ENCODE measurements at regions not wholly inside any gene's neighbourhood (a gene's known extent, or its start where the extent isn't known, plus 50 kb on each side); places are given as distances from the start of the nearest gene placed in this dataset.

DNA sequence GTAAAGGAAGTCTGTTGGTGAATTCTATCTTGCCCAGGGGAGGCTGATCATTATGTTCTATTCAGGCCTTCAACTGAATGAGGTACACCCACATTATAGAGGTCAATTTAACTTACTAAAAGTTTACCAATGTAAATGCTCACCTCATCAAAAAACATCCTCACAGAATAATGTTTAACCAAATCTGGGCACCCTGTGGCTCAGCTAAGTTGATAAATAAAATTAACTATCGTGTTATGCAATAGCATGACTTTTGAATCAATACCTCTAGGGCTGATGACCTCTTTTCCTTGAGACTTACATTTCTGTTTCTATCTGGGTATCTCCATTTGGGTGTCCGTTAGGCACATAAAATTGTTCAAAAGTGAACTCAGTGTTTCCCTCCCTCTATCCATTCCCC is 203.1 kb downstream of the TEX13C start:
- H3K4me3 ChIP-seq (ENCODE audit: low read depth, low read length): no peak overlapping the region
- in situ Hi-C loops (cut with HindIII; ENCODE audit: low sequenced_read_pairs): no loop called here
- DNase-seq (ENCODE audit: low read depth, low spot score): no peak
- TF ChIP-seq, protein P1, sequence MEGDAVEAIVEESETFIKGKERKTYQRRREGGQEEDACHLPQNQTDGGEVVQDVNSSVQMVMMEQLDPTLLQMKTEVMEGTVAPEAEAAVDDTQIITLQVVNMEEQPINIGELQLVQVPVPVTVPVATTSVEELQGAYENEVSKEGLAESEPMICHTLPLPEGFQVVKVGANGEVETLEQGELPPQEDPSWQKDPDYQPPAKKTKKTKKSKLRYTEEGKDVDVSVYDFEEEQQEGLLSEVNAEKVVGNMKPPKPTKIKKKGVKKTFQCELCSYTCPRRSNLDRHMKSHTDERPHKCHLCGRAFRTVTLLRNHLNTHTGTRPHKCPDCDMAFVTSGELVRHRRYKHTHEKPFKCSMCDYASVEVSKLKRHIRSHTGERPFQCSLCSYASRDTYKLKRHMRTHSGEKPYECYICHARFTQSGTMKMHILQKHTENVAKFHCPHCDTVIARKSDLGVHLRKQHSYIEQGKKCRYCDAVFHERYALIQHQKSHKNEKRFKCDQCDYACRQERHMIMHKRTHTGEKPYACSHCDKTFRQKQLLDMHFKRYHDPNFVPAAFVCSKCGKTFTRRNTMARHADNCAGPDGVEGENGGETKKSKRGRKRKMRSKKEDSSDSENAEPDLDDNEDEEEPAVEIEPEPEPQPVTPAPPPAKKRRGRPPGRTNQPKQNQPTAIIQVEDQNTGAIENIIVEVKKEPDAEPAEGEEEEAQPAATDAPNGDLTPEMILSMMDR (IDR thresholded peaks at IDR 0.05; ENCODE audit: low read depth, low read length): no peak

DNA sequence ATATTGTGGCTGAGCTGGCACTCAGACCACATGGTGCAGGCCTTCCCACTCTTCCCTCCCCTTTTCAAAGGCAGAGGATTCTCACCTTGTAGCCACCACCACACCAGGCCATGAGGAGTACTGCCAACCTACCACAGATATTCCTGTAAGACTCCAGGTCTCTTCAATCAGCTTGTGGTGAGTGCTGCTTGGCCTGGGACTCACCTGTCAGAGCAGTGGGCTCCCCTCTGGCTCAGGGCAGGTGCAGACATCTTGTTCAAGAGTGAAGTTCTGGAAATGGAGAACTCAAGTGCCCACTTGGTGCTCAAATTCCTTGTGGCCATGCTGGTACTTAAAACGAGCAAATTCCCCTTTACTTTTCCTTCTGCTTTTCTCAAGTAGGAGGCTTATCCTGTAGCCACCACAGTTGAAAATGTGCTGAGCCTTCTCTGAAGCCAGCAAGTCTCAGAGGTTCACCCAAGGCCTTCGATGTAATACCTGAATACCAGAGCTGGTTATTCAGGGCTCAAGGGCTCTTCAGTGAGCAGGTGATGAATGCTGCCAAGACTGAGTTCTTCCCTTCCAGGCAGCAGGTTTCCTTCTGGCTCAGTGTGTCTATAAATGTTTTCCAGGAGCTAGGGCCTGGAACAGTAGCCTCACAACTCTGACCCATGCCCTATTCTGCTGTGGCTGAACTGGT is 212.9 kb downstream of the TEX13C start:
- TF ChIP-seq, protein P1 (IDR thresholded peaks at IDR 0.05; ENCODE audit: low read depth, low read length): no peak
- no peak overlapping the region for H3K4me3 ChIP-seq (ENCODE audit: low read depth, low read length)
- DNase-seq (ENCODE audit: low read depth, low spot score): no peak
- in situ Hi-C loops (cut with HindIII; ENCODE audit: low sequenced_read_pairs): no loop called here

DNA sequence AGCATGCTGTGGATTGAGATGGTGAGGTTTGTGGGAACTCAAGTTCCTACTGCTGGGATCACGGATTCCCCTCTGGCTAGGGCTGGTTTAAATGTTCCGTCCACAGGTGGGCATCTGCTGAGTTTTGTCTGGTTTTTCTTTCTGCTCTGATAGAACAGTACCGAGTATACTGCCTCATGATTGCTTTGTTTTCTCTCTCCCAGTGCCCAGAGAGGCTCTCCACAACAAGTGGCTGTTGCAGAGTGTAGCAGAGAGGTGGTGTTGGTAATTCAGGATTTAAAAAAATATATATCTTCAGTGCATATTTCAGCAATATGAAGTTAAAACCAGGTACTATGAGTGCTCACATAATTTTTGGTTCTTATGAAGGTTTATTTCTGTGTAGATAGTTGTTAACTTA is 213.7 kb downstream of the TEX13C start:
- in situ Hi-C loops (cut with HindIII; ENCODE audit: low sequenced_read_pairs): no loop called here
- no peak overlapping the region for H3K4me3 ChIP-seq (ENCODE audit: low read depth, low read length)
- DNase-seq (ENCODE audit: low read depth, low spot score): no peak
- TF ChIP-seq, protein P1 (IDR thresholded peaks at IDR 0.05; ENCODE audit: low read depth, low read length): no peak

DNA sequence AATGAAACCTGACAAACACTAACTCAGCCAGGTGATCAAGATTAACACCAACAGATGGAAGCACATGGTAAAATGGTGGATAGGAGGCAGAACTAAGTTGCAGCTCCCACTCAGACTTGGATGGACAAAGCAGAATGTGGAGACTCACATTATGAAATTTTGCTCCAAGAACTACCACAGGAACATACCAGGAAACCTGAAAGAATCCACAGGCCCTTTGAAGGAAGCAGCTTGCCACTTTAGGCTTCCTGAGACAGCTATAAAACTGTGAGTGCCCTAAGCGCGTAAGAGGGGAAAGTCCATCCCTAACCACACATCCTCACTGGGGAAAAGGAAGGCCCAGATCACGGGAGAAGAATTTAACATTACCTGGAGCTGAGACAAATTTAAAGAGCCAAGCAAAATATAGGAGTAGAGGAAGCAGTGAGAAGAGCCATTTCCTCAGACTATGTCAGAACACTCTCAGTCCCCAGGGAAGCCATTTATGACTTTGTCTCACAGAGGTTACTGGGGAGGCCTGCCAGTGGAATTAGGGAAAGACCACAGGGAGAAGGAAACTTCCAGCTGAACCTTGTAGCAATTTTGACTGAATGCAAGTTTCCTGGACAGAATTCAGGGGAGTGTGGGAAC is 224.5 kb downstream of the TEX13C start:
- in situ Hi-C loops (cut with HindIII; ENCODE audit: low sequenced_read_pairs): no loop called here
- no peak for DNase-seq (ENCODE audit: low read depth, low spot score)
- H3K4me3 ChIP-seq (ENCODE audit: low read depth, low read length): no peak overlapping the region
- TF ChIP-seq, protein P1 (IDR thresholded peaks at IDR 0.05; ENCODE audit: low read depth, low read length): no peak

DNA sequence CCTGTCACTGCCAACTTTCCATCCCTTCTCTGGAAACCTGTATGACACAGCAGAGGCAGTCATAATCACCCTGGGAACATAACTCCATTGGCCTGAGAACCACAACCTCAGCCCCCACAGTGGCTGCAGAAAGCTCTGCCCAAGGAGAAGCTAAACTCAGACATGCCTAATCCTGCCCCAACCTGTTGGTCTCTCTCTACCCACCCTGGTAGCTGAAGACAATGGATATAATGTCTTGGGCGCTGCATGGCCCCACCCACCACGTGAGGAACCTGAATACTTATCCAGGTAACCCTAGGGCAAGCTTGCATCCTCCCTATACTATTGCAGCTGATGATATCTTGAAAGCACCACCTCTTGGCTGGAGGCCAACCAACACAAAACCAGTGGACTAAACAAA is 225.2 kb downstream of the TEX13C start:
- no peak overlapping the region for H3K4me3 ChIP-seq (ENCODE audit: low read depth, low read length)
- in situ Hi-C loops (cut with HindIII; ENCODE audit: low sequenced_read_pairs): no loop called here
- DNase-seq (ENCODE audit: low read depth, low spot score): no peak
- TF ChIP-seq, protein P1 (IDR thresholded peaks at IDR 0.05; ENCODE audit: low read depth, low read length): no peak

DNA sequence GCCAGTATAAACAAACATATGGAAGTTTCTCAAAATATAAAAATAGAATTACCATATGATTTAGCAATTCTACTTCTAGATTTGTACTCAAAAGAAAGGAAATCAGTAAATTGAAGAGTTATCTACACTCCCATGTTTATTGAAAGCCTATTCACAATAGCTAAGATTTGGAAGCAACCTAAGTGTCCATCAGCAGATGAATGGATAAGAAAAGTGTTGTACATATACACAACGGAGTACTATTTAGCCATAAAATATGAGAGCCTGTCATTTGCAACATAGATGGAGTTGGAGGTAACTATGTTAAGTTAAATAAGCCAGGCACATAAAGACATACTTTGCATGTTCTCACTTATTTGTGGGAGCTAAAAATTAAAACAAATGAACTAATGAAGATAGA is 257.8 kb downstream of the TEX13C start:
- TF ChIP-seq, protein P1 (IDR thresholded peaks at IDR 0.05; ENCODE audit: low read depth, low read length): no peak
- in situ Hi-C loops (cut with HindIII; ENCODE audit: low sequenced_read_pairs): no loop called here
- DNase-seq (ENCODE audit: low read depth, low spot score): no peak
- no peak overlapping the region for H3K4me3 ChIP-seq (ENCODE audit: low read depth, low read length)
